ENCODE measurements at regions not wholly inside any gene's neighbourhood (a gene's known extent, or its start where the extent isn't known, plus 50 kb on each side); places are given as distances from the start of the nearest gene placed in this dataset.

DNA sequence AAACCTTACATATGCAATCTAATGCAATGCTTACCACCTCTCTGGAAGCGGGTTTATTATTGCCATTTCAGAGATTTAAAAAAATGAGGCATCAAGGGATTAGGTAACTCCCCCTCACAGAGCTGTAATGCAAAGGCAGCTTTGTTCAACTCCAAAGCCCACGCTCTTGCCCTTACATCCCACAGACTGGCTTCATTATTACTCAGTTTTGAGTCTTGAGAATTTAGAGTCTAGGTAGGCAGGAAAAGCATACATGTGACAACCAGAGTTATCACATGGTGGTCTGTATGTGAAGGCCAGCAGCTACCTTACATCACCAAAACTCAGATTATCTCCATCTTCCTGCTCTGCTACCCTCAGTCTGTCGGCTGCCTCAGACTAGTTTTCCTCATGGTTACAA lies 326.9 kb downstream of the UACA start:
- TF ChIP-seq YY1 (IDR thresholded peaks at IDR 0.05; ENCODE audit: extremely low read depth, insufficient replicate concordance, low read depth, low read length) (no peak), RAD21 (IDR thresholded peaks at IDR 0.05; ENCODE audit: low read depth) (no peak), POLR2A (IDR thresholded peaks at IDR 0.05; ENCODE audit: borderline replicate concordance, extremely low read depth, insufficient read depth, insufficient read length) (no peak), ZNF274 (IDR thresholded peaks at IDR 0.05; ENCODE audit: low read depth, low read length) (no peak), EZH2phosphoT487 (IDR thresholded peaks at IDR 0.05; ENCODE audit: borderline replicate concordance) (no peak), EZH2 (IDR thresholded peaks at IDR 0.05) (no peak), FOSL1 (IDR thresholded peaks at IDR 0.05; ENCODE audit: low read depth) (no peak), JUND (IDR thresholded peaks at IDR 0.05) (no peak), TCF7L2 (IDR thresholded peaks at IDR 0.05; ENCODE audit: borderline replicate concordance, extremely low read depth, insufficient read depth, insufficient read length) (no peak), ATF3 (IDR thresholded peaks at IDR 0.05) (no peak), EGR1 (IDR thresholded peaks at IDR 0.05; ENCODE audit: low read depth) (no peak)
- TF ChIP-seq, protein P1, sequence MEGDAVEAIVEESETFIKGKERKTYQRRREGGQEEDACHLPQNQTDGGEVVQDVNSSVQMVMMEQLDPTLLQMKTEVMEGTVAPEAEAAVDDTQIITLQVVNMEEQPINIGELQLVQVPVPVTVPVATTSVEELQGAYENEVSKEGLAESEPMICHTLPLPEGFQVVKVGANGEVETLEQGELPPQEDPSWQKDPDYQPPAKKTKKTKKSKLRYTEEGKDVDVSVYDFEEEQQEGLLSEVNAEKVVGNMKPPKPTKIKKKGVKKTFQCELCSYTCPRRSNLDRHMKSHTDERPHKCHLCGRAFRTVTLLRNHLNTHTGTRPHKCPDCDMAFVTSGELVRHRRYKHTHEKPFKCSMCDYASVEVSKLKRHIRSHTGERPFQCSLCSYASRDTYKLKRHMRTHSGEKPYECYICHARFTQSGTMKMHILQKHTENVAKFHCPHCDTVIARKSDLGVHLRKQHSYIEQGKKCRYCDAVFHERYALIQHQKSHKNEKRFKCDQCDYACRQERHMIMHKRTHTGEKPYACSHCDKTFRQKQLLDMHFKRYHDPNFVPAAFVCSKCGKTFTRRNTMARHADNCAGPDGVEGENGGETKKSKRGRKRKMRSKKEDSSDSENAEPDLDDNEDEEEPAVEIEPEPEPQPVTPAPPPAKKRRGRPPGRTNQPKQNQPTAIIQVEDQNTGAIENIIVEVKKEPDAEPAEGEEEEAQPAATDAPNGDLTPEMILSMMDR (IDR thresholded peaks at IDR 0.05 in 2 of 3, conservative IDR thresholded peaks at IDR 0.05 in 1 of 3; ENCODE audit: borderline replicate concordance in 1 of 3, insufficient read depth in 1 of 3, low read depth in 2 of 3, low read length in 2 of 3), result no peak
- TF ChIP-seq, protein P2, sequence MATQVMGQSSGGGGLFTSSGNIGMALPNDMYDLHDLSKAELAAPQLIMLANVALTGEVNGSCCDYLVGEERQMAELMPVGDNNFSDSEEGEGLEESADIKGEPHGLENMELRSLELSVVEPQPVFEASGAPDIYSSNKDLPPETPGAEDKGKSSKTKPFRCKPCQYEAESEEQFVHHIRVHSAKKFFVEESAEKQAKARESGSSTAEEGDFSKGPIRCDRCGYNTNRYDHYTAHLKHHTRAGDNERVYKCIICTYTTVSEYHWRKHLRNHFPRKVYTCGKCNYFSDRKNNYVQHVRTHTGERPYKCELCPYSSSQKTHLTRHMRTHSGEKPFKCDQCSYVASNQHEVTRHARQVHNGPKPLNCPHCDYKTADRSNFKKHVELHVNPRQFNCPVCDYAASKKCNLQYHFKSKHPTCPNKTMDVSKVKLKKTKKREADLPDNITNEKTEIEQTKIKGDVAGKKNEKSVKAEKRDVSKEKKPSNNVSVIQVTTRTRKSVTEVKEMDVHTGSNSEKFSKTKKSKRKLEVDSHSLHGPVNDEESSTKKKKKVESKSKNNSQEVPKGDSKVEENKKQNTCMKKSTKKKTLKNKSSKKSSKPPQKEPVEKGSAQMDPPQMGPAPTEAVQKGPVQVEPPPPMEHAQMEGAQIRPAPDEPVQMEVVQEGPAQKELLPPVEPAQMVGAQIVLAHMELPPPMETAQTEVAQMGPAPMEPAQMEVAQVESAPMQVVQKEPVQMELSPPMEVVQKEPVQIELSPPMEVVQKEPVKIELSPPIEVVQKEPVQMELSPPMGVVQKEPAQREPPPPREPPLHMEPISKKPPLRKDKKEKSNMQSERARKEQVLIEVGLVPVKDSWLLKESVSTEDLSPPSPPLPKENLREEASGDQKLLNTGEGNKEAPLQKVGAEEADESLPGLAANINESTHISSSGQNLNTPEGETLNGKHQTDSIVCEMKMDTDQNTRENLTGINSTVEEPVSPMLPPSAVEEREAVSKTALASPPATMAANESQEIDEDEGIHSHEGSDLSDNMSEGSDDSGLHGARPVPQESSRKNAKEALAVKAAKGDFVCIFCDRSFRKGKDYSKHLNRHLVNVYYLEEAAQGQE (IDR thresholded peaks at IDR 0.05; ENCODE audit: low read depth), result no peak
